CD4-positive, alpha-beta memory T cell (primary cell): ENCODE measurements at regions not wholly inside any gene's neighbourhood (a gene's known extent, or its start where the extent isn't known, plus 50 kb on each side); places are given as distances from the start of the nearest gene placed in this dataset.

Source experiments
- CTCF ChIA-PET: fragments of 350-600 bp; sonication (Branson Sonifier 250); formaldehyde crosslinking; loops from one replicate; lab custom pipeline; 2021; ENCODE audit warnings: inconsistent platforms; ENCODE audit not compliant: partially characterized antibody; lab: Charles Lee
- POLR2A ChIA-PET: fragments of 350-600 bp; sonication (Branson Sonifier 250); formaldehyde crosslinking; loops from one replicate; lab custom pipeline; 2021; ENCODE audit not compliant: partially characterized antibody; lab: Charles Lee
- DNase-seq, 5 donors: peaks; one replicate each; pipeline versions ENCODE4 v3.0.0 to v3.0.0-alpha.2; 2020 to 2022; ENCODE audit warnings: mixed read lengths in 1 of 5
- H3K27ac ChIP-seq: one replicate; pipeline ENCODE4 v1.7.0; 2013; ENCODE audit warnings: low read depth, low read length
- H3K27me3 ChIP-seq: 2 replicates; pipeline ENCODE4 v1.7.0; 2013; ENCODE audit warnings: mild to moderate bottlenecking, low read length, moderate library complexity; ENCODE audit not compliant: insufficient read depth
- H3K36me3 ChIP-seq: 2 replicates; pipeline ENCODE4 v1.7.0; 2013; ENCODE audit warnings: mild to moderate bottlenecking, low read length, moderate library complexity; ENCODE audit not compliant: insufficient read depth
- H3K4me1 ChIP-seq: 2 replicates; pipeline ENCODE4 v1.7.0; 2013; ENCODE audit warnings: mild to moderate bottlenecking, low read length, moderate library complexity; ENCODE audit not compliant: insufficient read depth
- H3K4me3 ChIP-seq, 2 donors: one replicate each; pipeline ENCODE4 v1.7.0; 2013; ENCODE audit warnings: low read length in 2 of 2, mild to moderate bottlenecking in 1 of 2
- H3K9me3 ChIP-seq, 2 donors: one replicate each; pipeline ENCODE4 v1.7.0; 2013; ENCODE audit warnings: low read length in 2 of 2, control low read depth in 1 of 2; ENCODE audit not compliant: control insufficient read depth in 1 of 2
- H3K27ac Mint-ChIP-seq, 7 donors: one replicate each; pipeline ENCODE4 v1.8.0; 2020 to 2021; ENCODE audit warnings: mixed read lengths in 7 of 7, mild to moderate bottlenecking in 6 of 7, inconsistent platforms in 3 of 7, moderate library complexity in 3 of 7
- H3K27me3 Mint-ChIP-seq, 2 donors: one replicate each; pipeline ENCODE4 v1.8.0; 2020 to 2021; ENCODE audit warnings: mixed read lengths in 2 of 2
- H3K36me3 Mint-ChIP-seq, 2 donors: one replicate each; pipeline ENCODE4 v1.8.0; 2020 to 2021; ENCODE audit warnings: mixed read lengths in 2 of 2, inconsistent platforms in 1 of 2, mild to moderate bottlenecking in 1 of 2
- H3K4me1 Mint-ChIP-seq, 4 donors: one replicate each; pipeline ENCODE4 v1.8.0; 2020 to 2021; ENCODE audit warnings: mixed read lengths in 4 of 4, mild to moderate bottlenecking in 1 of 4
- H3K4me3 Mint-ChIP-seq, 8 donors: one replicate each; pipeline ENCODE4 v1.8.0; 2020 to 2021; ENCODE audit warnings: mixed read lengths in 8 of 8, mild to moderate bottlenecking in 7 of 8, moderate library complexity in 6 of 8, inconsistent platforms in 3 of 8
- H3K9me3 Mint-ChIP-seq, 8 donors: one replicate each; pipeline ENCODE4 v1.8.0; 2020 to 2021; ENCODE audit warnings: mixed read lengths in 8 of 8, mild to moderate bottlenecking in 5 of 8, inconsistent platforms in 3 of 8, moderate library complexity in 1 of 8
- intact Hi-C: fragments of 100-400 bp; cut with micrococcal nuclease; formaldehyde crosslinking; loops from one replicate; pipeline ENCODE4 v1.15.1; 2023

DNA sequence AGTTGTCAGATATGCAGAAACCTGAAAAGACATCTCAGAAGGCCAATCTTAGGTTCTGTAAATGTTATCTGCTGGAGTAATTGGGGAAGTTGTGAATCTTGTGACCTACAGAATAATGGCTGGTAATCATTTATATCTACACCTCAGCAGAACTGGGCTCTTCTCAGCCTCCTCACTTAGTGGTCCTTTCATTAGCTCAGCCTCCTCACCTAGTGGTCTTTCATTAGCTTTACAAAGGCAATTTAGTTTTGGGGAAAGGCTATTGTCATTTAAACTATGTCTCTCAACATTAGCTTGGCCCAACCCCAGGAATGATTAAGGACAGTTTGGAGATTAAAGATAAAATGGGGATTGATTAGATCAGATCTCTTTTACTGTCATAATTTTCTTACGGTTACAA, 284.2 kb upstream of the SGCD start:
- H3K36me3 Mint-ChIP-seq: no peaks in the 10 kb centered on the region
- no peak overlapping the region for H3K4me3 ChIP-seq
- H3K4me3 Mint-ChIP-seq: no peak overlapping the region
- no peak overlapping the region for H3K27ac Mint-ChIP-seq
- H3K36me3 ChIP-seq: no peaks in the 10 kb centered on the region
- H3K27ac ChIP-seq: no peak overlapping the region
- POLR2A ChIA-PET: no interaction called here
- intact Hi-C loops: no loop called here
- H3K27me3 ChIP-seq: no peaks in the 10 kb centered on the region
- CTCF ChIA-PET: no interaction called here
- no peaks in the 10 kb centered on the region for H3K4me1 ChIP-seq
- H3K9me3 Mint-ChIP-seq: peaks cover 0 to 3% (median 0%) of the 10 kb centered on the region in 8 donors
- H3K27me3 Mint-ChIP-seq: peaks cover 0 to 1% of the 10 kb centered on the region in 2 donors
- no peak for DNase-seq
- no peaks in the 10 kb centered on the region for H3K4me1 Mint-ChIP-seq
- no peaks in the 10 kb centered on the region for H3K9me3 ChIP-seq

DNA sequence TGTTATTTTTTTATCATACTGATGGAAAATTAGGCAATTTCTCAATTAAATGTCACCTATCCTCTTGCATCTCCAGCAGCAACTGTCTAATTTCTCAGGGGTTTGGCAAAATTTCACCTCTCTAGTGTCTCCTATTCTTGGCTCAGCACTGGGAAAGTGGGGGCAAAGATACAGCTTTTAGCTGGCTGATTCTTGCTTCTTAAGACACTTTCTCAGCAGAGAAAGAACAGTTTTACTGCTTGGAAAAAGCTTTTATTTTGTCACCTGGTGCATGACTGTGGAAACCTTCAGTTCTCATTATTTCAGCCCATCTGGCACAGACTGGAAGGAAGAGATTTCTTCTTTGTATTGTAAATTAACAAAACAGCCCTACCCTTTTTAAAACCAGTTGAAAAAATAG, 283.6 kb upstream of the SGCD start:
- no peak overlapping the region for H3K27ac ChIP-seq
- Mint-ChIP-seq H3K4me3 (no peak overlapping the region), H3K9me3 (peaks cover 0 to 3% (median 0%) of the 10 kb centered on the region in 8 donors), H3K4me1 (no peaks in the 10 kb centered on the region), H3K36me3 (no peaks in the 10 kb centered on the region), H3K27me3 (peaks cover 0 to 1% of the 10 kb centered on the region in 2 donors), H3K27ac (no peak overlapping the region)
- no peak for DNase-seq
- H3K36me3 ChIP-seq: no peaks in the 10 kb centered on the region
- no peaks in the 10 kb centered on the region for H3K27me3 ChIP-seq
- ChIA-PET POLR2A (no interaction called here), CTCF (no interaction called here)
- H3K4me3 ChIP-seq: no peak overlapping the region
- intact Hi-C loops: no loop called here
- H3K9me3 ChIP-seq: no peaks in the 10 kb centered on the region
- no peaks in the 10 kb centered on the region for H3K4me1 ChIP-seq

- DNase-seq: no peak
- Histone ChIP-seq H3K9me3 (no peaks in the 10 kb centered on the region), H3K27me3 (no peaks in the 10 kb centered on the region), H3K4me1 (no peaks in the 10 kb centered on the region), H3K36me3 (no peaks in the 10 kb centered on the region), H3K27ac (no peak overlapping the region), H3K4me3 (no peak overlapping the region)
- peaks cover 2 to 3% of the 10 kb centered on the region in 2 donors for H3K27me3 Mint-ChIP-seq
- peak overlapping the region in 1 of 8 donors; percentile 29 for H3K4me3 Mint-ChIP-seq
- CTCF ChIA-PET: no interaction called here
- H3K36me3 Mint-ChIP-seq: no peaks in the 10 kb centered on the region
- H3K4me1 Mint-ChIP-seq: no peaks in the 10 kb centered on the region
- peaks cover 0 to 4% (median 1%) of the 10 kb centered on the region in 8 donors for H3K9me3 Mint-ChIP-seq
- H3K27ac Mint-ChIP-seq: no peak overlapping the region
- POLR2A ChIA-PET: no interaction called here
- intact Hi-C loops: no loop called here
Observed at GRCh38 chr5:156051972-156052371, 275.0 kb upstream of the SGCD start.

GRCh38 chr5:156052656-156053055, 274.3 kb upstream of the SGCD start:
- Mint-ChIP-seq H3K4me3 (no peak overlapping the region), H3K4me1 (no peaks in the 10 kb centered on the region), H3K27ac (no peak overlapping the region), H3K9me3 (peaks cover 0 to 4% (median 1%) of the 10 kb centered on the region in 8 donors), H3K27me3 (peaks cover 2 to 3% of the 10 kb centered on the region in 2 donors), H3K36me3 (no peaks in the 10 kb centered on the region)
- no peaks in the 10 kb centered on the region for H3K4me1 ChIP-seq
- POLR2A ChIA-PET: no interaction called here
- intact Hi-C loops: no loop called here
- no peak overlapping the region for H3K27ac ChIP-seq
- no peaks in the 10 kb centered on the region for H3K36me3 ChIP-seq
- H3K4me3 ChIP-seq: no peak overlapping the region
- CTCF ChIA-PET: no interaction called here
- no peak for DNase-seq
- no peaks in the 10 kb centered on the region for H3K9me3 ChIP-seq
- H3K27me3 ChIP-seq: no peaks in the 10 kb centered on the region

DNA sequence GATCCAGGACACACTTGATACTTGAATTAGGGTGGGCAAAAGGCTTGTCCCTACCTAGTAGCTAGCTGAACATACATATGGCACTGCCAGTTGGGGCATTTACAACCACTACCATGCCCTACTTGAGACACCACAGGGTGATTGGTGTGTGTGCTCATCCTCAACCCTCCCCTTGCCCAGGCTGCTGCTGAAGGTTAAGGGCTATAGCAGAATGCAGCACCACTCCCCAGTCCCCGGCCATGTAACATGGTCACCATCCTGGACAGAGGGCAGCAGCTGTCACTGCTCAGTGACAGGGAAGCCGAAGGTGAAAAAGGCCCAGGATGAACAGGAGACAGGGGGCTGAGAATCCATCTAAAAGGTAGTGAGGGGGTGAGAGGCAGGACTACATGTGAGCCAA, 273.9 kb upstream of the SGCD start:
- intact Hi-C loops: no loop called here
- Mint-ChIP-seq H3K4me1 (no peaks in the 10 kb centered on the region), H3K9me3 (peaks cover 0 to 4% (median 1%) of the 10 kb centered on the region in 8 donors), H3K27me3 (peaks cover 2 to 3% of the 10 kb centered on the region in 2 donors), H3K4me3 (no peak overlapping the region), H3K36me3 (no peaks in the 10 kb centered on the region), H3K27ac (no peak overlapping the region)
- H3K9me3 ChIP-seq: no peaks in the 10 kb centered on the region
- DNase-seq: no peak
- H3K4me3 ChIP-seq: no peak overlapping the region
- H3K4me1 ChIP-seq: no peaks in the 10 kb centered on the region
- no peaks in the 10 kb centered on the region for H3K27me3 ChIP-seq
- no peaks in the 10 kb centered on the region for H3K36me3 ChIP-seq
- ChIA-PET POLR2A (no interaction called here), CTCF (no interaction called here)
- no peak overlapping the region for H3K27ac ChIP-seq

DNA sequence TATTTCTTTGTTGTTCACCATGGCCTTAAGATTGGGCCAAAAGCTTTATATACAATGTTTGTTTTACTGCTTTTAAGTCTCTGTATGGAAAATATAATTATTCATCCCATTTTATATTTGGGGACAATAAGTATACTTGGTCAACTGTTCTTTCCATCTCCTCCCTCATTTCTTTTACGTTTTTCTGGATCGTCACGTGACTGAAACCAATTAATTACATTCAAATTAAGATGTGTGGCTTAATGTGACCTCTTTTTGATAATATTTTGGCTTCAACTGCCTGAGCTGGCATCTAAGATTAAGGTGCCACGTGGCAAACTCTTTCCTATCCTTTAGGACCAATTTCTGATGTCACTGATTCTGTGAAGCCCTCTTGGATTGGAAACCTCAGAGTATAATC, 250.1 kb upstream of the SGCD start:
- H3K4me3 ChIP-seq: no peak overlapping the region
- Mint-ChIP-seq H3K4me3 (no peak overlapping the region), H3K27ac (no peak overlapping the region), H3K4me1 (no peaks in the 10 kb centered on the region), H3K27me3 (peaks cover 0 to 2% of the 10 kb centered on the region in 2 donors), H3K9me3 (peaks cover 4 to 35% (median 13%) of the 10 kb centered on the region in 8 donors), H3K36me3 (no peaks in the 10 kb centered on the region)
- no peak for DNase-seq
- CTCF ChIA-PET: no interaction called here
- POLR2A ChIA-PET: no interaction called here
- no peaks in the 10 kb centered on the region for H3K36me3 ChIP-seq
- no peaks in the 10 kb centered on the region for H3K27me3 ChIP-seq
- intact Hi-C loops: no loop called here
- no peaks in the 10 kb centered on the region for H3K9me3 ChIP-seq
- H3K4me1 ChIP-seq: no peaks in the 10 kb centered on the region
- H3K27ac ChIP-seq: no peak overlapping the region

GRCh38 chr5:156087577-156088110, 239.3 kb upstream of the SGCD start:
- H3K36me3 Mint-ChIP-seq: no peaks in the 10 kb centered on the region
- CTCF ChIA-PET: no interaction called here
- H3K4me1 ChIP-seq: no peaks in the 10 kb centered on the region
- POLR2A ChIA-PET: no interaction called here
- H3K4me1 Mint-ChIP-seq: no peaks in the 10 kb centered on the region
- H3K9me3 Mint-ChIP-seq: peaks cover 0 to 30% (median 19%) of the 10 kb centered on the region in 8 donors
- intact Hi-C loops: no loop called here
- H3K27ac ChIP-seq: no peak overlapping the region
- H3K27me3 Mint-ChIP-seq: peaks cover 0 to 3% of the 10 kb centered on the region in 2 donors
- H3K4me3 ChIP-seq: no peak overlapping the region
- H3K4me3 Mint-ChIP-seq: no peak overlapping the region
- no peaks in the 10 kb centered on the region for H3K36me3 ChIP-seq
- H3K27me3 ChIP-seq: no peaks in the 10 kb centered on the region
- DNase-seq: no peak
- no peaks in the 10 kb centered on the region for H3K9me3 ChIP-seq
- no peak overlapping the region for H3K27ac Mint-ChIP-seq
